Prostate gland (tissue), 2 donors: ENCODE measurements at regions not wholly inside any gene's neighbourhood (a gene's known extent, or its start where the extent isn't known, plus 50 kb on each side); places are given as distances from the start of the nearest gene placed in this dataset.

Experiments used
- DNase-seq: peaks from one replicate; pipeline ENCODE4 v3.0.0-alpha.2; 2019; ENCODE audit warnings: low spot score
- H3K27ac ChIP-seq, 2 donors: fragments of 200-600 bp; sonication (generic); 2 replicates each; pipeline ENCODE4 v1.5.1; 2017 to 2019
- H3K27me3 ChIP-seq: fragments of 200-600 bp; sonication (generic); replicated peaks from 2 replicates; pipeline ENCODE4 v1.5.1; 2019; ENCODE audit not compliant: insufficient read depth
- H3K36me3 ChIP-seq, 2 donors: fragments of 200-600 bp; sonication (generic); 1 replicate in 1 of 2; 2 replicates in 1 of 2; pipeline versions ENCODE4 v1.5.1 to v1.8.1; 2017 to 2019
- H3K4me1 ChIP-seq: fragments of 200-600 bp; sonication (generic); replicated peaks from 2 replicates; pipeline ENCODE4 v1.5.1; 2019
- H3K4me3 ChIP-seq, 2 donors: fragments of 200-600 bp; sonication (generic); 2 replicates each; pipeline ENCODE4 v1.5.1; 2017 to 2019
- H3K9me3 ChIP-seq: fragments of 200-600 bp; sonication (generic); 2 replicates; pipeline ENCODE4 v1.5.1; 2017
- POLR2A ChIP-seq: fragments of 450-650 bp; IDR thresholded peaks from one replicate; pipeline ENCODE4 v1.6.1; 2016; ENCODE audit warnings: antibody characterized with exemption, mild to moderate bottlenecking
- POLR2AphosphoS5 ChIP-seq: sonication (generic); formaldehyde crosslinking; IDR thresholded peaks from one replicate; pipeline ENCODE4 v1.6.1; 2017; ENCODE audit warnings: antibody characterized with exemption
- WGBS: methylation state at CpG from one replicate; pipeline ENCODE4 v1.1.5; 2018; 5-methylcytosine and 5-hydroxymethylcytosine counted together
- intact Hi-C: fragments of 100-400 bp; cut with DNase I; formaldehyde crosslinking; loops from one replicate; pipeline ENCODE4 v1.14.2; 2022
- TF ChIP-seq, protein P1 (sequence below), 4 experiments: fragments of 200-600 bp in 2 of 4; fragments of 450-650 bp in 2 of 4; sonication (generic) in 2 of 4; IDR thresholded peaks; 1 replicate in 3 of 4; 2 replicates in 1 of 4; pipeline ENCODE4 v1.5.1; 2016 to 2019; ENCODE audit warnings: antibody characterized with exemption in 4 of 4, mild to moderate bottlenecking in 2 of 4, moderate library complexity in 2 of 4

DNA sequence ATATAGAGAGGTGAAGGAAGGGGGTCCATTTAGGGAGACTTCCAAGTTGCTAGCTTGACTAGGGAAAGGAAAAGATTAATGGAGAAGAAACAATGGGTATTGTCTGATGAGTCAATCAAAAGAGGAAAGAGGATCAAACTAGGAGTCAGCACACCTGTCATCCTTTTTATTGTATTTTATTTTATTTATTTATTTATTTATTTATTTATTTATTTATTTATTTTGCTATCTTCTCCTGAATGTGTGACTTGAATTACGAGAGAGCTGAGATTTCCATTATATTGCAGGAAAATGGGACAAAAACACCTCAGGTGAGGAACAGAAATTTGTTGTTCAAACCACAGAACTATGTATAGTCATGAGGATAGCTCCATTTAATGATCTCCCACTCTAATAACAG is 58.9 kb downstream of the NUDT11 start:
- H3K27ac ChIP-seq = no peak overlapping the region
- H3K27me3 ChIP-seq = no peaks in the 10 kb centered on the region
- WGBS = 88% methylated on average over 1 of the region's 1 CpG
- intact Hi-C loops = no loop called here
- no peaks in the 10 kb centered on the region for H3K4me1 ChIP-seq
- no peaks in the 10 kb centered on the region for H3K36me3 ChIP-seq
- H3K9me3 ChIP-seq = no peaks in the 10 kb centered on the region
- no peak overlapping the region for H3K4me3 ChIP-seq
- DNase-seq = no peak
- TF ChIP-seq POLR2AphosphoS5 (no peak), POLR2A (no peak)
- TF ChIP-seq, protein P1, sequence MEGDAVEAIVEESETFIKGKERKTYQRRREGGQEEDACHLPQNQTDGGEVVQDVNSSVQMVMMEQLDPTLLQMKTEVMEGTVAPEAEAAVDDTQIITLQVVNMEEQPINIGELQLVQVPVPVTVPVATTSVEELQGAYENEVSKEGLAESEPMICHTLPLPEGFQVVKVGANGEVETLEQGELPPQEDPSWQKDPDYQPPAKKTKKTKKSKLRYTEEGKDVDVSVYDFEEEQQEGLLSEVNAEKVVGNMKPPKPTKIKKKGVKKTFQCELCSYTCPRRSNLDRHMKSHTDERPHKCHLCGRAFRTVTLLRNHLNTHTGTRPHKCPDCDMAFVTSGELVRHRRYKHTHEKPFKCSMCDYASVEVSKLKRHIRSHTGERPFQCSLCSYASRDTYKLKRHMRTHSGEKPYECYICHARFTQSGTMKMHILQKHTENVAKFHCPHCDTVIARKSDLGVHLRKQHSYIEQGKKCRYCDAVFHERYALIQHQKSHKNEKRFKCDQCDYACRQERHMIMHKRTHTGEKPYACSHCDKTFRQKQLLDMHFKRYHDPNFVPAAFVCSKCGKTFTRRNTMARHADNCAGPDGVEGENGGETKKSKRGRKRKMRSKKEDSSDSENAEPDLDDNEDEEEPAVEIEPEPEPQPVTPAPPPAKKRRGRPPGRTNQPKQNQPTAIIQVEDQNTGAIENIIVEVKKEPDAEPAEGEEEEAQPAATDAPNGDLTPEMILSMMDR (IDR thresholded peaks at IDR 0.05) = no peak

DNA sequence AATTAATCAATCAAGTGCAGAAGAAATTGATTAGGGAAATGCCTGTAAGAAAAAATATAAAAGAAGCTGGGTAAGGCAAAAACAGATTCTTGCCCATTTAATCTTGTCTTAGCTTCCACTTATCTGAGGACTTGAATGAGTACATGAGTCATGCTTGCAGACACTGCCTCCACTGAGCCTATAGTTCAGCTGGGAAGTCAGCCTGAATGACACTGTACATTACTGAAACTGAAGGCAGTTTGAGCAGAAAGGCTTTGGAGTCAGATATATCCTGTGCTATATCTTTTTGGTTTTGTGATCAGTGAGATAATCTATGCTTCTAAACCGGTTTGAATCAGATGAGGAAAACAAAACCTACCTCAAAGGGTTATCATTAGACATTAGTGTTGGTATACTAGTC is 61.3 kb downstream of the NUDT11 start:
- WGBS = 71% methylated on average over 1 of the region's 1 CpG
- H3K36me3 ChIP-seq = no peaks in the 10 kb centered on the region
- no peaks in the 10 kb centered on the region for H3K27me3 ChIP-seq
- TF ChIP-seq POLR2AphosphoS5 (no peak), POLR2A (no peak)
- TF ChIP-seq, protein P1 (IDR thresholded peaks at IDR 0.05) = no peak
- no peaks in the 10 kb centered on the region for H3K9me3 ChIP-seq
- no peaks in the 10 kb centered on the region for H3K4me1 ChIP-seq
- H3K27ac ChIP-seq = no peak overlapping the region
- no peak for DNase-seq
- intact Hi-C loops = no loop called here
- no peak overlapping the region for H3K4me3 ChIP-seq

- no peak overlapping the region for H3K4me3 ChIP-seq
- DNase-seq = no peak
- TF ChIP-seq, protein P1 (IDR thresholded peaks at IDR 0.05) = no peak
- TF ChIP-seq POLR2AphosphoS5 (no peak), POLR2A (no peak)
- H3K27me3 ChIP-seq = no peaks in the 10 kb centered on the region
- intact Hi-C loops = loop anchor here (5.0 kb wide), 1 partner anchor 85 kb away; no protein-coding TSS in a partner anchor
- H3K4me1 ChIP-seq = no peaks in the 10 kb centered on the region
- no peak overlapping the region for H3K27ac ChIP-seq
- H3K36me3 ChIP-seq = no peaks in the 10 kb centered on the region
- no peaks in the 10 kb centered on the region for H3K9me3 ChIP-seq
- WGBS = 72% methylated on average over 4 of the region's 4 CpGs
Measured at GRCh38 chrX:51421972-51422597, 74.3 kb downstream of the NUDT11 start.

GRCh38 chrX:51420610-51421009 is 75.8 kb downstream of the NUDT11 start:
- H3K9me3 ChIP-seq = no peaks in the 10 kb centered on the region
- intact Hi-C loops = loop anchor here (5.0 kb wide), 1 partner anchor 83 kb away; no protein-coding TSS in a partner anchor
- no peaks in the 10 kb centered on the region for H3K27me3 ChIP-seq
- TF ChIP-seq POLR2AphosphoS5 (no peak), POLR2A (no peak)
- TF ChIP-seq, protein P1 (IDR thresholded peaks at IDR 0.05) = peak; percentile 11 to 60 (median 45)
- no peak overlapping the region for H3K4me3 ChIP-seq
- H3K36me3 ChIP-seq = no peaks in the 10 kb centered on the region
- WGBS = 4% methylated on average over 5 of the region's 5 CpGs
- no peaks in the 10 kb centered on the region for H3K4me1 ChIP-seq
- H3K27ac ChIP-seq = no peak overlapping the region
- DNase-seq = peak; percentile 17

DNA sequence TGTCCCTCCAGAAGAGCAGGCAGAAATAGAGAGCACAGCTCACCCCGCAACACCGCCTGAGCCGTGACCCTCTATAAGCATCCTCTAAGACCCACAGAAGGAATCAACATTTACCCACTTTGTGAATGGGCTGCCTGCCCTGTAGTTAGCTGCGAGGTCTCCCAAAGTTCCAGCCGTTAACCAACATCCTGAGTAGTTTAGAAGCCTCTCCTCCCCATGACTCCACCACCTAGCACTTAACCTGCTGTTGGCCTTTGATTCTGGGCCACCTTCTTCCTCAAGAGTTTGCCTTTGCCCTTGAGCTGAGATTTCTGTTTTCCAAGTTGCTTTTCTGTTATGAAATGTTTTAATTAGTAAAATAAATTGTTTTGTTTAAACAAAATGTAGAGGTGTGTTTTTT is 75.8 kb downstream of the NUDT10 start:
- no peak overlapping the region for H3K27ac ChIP-seq
- intact Hi-C loops = no loop called here
- no peak for DNase-seq
- no peaks in the 10 kb centered on the region for H3K36me3 ChIP-seq
- 88% methylated on average over 4 of the region's 5 CpGs for WGBS
- no peak overlapping the region for H3K4me3 ChIP-seq
- TF ChIP-seq, protein P1 (IDR thresholded peaks at IDR 0.05) = no peak
- no peak for TF ChIP-seq POLR2AphosphoS5
- TF ChIP-seq POLR2A = no peak
- no peaks in the 10 kb centered on the region for H3K27me3 ChIP-seq
- no peaks in the 10 kb centered on the region for H3K9me3 ChIP-seq
- H3K4me1 ChIP-seq = no peaks in the 10 kb centered on the region
